Panc1 (cell line): ENCODE measurements at regions not wholly inside any gene's neighbourhood (a gene's known extent, or its start where the extent isn't known, plus 50 kb on each side); places are given as distances from the start of the nearest gene placed in this dataset.

Experiments used
- POLR2AphosphoS5 ChIP-seq: IDR thresholded peaks from 2 replicates; pipeline ENCODE4 v1.6.1; 2012; ENCODE audit warnings: mild to moderate bottlenecking, low read depth, low read length, moderate library complexity
- TF ChIP-seq, protein P1 (sequence below): fragments of 450-650 bp; IDR thresholded peaks from 2 replicates; pipeline ENCODE4 v1.5.1; 2017; ENCODE audit warnings: mild to moderate bottlenecking

- no peak for TF ChIP-seq POLR2AphosphoS5
- TF ChIP-seq, protein P1, sequence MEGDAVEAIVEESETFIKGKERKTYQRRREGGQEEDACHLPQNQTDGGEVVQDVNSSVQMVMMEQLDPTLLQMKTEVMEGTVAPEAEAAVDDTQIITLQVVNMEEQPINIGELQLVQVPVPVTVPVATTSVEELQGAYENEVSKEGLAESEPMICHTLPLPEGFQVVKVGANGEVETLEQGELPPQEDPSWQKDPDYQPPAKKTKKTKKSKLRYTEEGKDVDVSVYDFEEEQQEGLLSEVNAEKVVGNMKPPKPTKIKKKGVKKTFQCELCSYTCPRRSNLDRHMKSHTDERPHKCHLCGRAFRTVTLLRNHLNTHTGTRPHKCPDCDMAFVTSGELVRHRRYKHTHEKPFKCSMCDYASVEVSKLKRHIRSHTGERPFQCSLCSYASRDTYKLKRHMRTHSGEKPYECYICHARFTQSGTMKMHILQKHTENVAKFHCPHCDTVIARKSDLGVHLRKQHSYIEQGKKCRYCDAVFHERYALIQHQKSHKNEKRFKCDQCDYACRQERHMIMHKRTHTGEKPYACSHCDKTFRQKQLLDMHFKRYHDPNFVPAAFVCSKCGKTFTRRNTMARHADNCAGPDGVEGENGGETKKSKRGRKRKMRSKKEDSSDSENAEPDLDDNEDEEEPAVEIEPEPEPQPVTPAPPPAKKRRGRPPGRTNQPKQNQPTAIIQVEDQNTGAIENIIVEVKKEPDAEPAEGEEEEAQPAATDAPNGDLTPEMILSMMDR: no peak
Observed at GRCh38 chr12:127257366-127257935, 1009.5 kb upstream of the TMEM132C start.
